ENCODE measurements at regions not wholly inside any gene's neighbourhood (a gene's known extent, or its start where the extent isn't known, plus 50 kb on each side); places are given as distances from the start of the nearest gene placed in this dataset.

- TF ChIP-seq, protein P1, sequence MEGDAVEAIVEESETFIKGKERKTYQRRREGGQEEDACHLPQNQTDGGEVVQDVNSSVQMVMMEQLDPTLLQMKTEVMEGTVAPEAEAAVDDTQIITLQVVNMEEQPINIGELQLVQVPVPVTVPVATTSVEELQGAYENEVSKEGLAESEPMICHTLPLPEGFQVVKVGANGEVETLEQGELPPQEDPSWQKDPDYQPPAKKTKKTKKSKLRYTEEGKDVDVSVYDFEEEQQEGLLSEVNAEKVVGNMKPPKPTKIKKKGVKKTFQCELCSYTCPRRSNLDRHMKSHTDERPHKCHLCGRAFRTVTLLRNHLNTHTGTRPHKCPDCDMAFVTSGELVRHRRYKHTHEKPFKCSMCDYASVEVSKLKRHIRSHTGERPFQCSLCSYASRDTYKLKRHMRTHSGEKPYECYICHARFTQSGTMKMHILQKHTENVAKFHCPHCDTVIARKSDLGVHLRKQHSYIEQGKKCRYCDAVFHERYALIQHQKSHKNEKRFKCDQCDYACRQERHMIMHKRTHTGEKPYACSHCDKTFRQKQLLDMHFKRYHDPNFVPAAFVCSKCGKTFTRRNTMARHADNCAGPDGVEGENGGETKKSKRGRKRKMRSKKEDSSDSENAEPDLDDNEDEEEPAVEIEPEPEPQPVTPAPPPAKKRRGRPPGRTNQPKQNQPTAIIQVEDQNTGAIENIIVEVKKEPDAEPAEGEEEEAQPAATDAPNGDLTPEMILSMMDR (IDR thresholded peaks at IDR 0.05; ENCODE audit: poor library complexity) = no peak
- TF ChIP-seq EZH2 (IDR thresholded peaks at IDR 0.05; ENCODE audit: borderline replicate concordance) (no peak), EZH2phosphoT487 (IDR thresholded peaks at IDR 0.05; ENCODE audit: low read depth, severe bottlenecking, unreplicated experiment) (no peak)
Observed at GRCh38 chr2:71788601-71789240, 335.4 kb downstream of the DYSF start.

Measured in hepatocyte (in vitro differentiated cells).